Uterus (tissue), 3 donors: ENCODE measurements at regions not wholly inside any gene's neighbourhood (a gene's known extent, or its start where the extent isn't known, plus 50 kb on each side); places are given as distances from the start of the nearest gene placed in this dataset.
"Not testable (repeated sequence)": the region's sequence is repeated elsewhere in the genome, so short reads cannot be mapped to it uniquely, and the experiment has no call there.

Experiments
- DNase-seq, 2 donors: peaks; one replicate each; pipeline ENCODE4 v3.0.0-alpha.2; 2019 to 2020
- H3K27ac ChIP-seq, 2 donors: fragments of 200-600 bp; sonication (generic); 1 replicate in 1 of 2; 2 replicates in 1 of 2; pipeline ENCODE4 v1.5.1; 2016 to 2018
- H3K27me3 ChIP-seq, 2 donors: fragments of 200-600 bp; sonication (generic); one replicate each; pipeline ENCODE4 v1.5.1; 2018 to 2019; ENCODE audit warnings: control low read depth in 1 of 2
- H3K36me3 ChIP-seq, 2 donors: fragments of 200-600 bp; sonication (generic); one replicate each; pipeline ENCODE4 v1.5.1; 2019; ENCODE audit warnings: control low read depth in 1 of 2
- H3K4me1 ChIP-seq, 2 donors: fragments of 200-600 bp; sonication (generic); one replicate each; pipeline ENCODE4 v1.5.1; 2018 to 2019; ENCODE audit warnings: control low read depth in 1 of 2
- H3K4me3 ChIP-seq, 2 donors: fragments of 200-600 bp; sonication (generic); 1 replicate in 1 of 2; 2 replicates in 1 of 2; pipeline ENCODE4 v1.5.1; 2018 to 2019; ENCODE audit warnings: mild to moderate bottlenecking in 1 of 2
- H3K9me3 ChIP-seq, 2 donors: fragments of 200-600 bp; sonication (generic); one replicate each; pipeline ENCODE4 v1.5.1; 2019; ENCODE audit warnings: control low read depth in 1 of 2
- CTCF ChIP-seq, 4 experiments: fragments of 200-600 bp in 2 of 4; fragments of 450-650 bp in 2 of 4; sonication (generic) in 2 of 4; IDR thresholded peaks; one replicate each; pipeline ENCODE4 v1.5.1; 2016 to 2019; ENCODE audit warnings: antibody characterized with exemption in 4 of 4, mild to moderate bottlenecking in 2 of 4, moderate library complexity in 1 of 4
- POLR2A ChIP-seq, 2 donors: fragments of 450-650 bp; IDR thresholded peaks; one replicate each; pipeline ENCODE4 v1.6.1; 2016; ENCODE audit warnings: antibody characterized with exemption in 2 of 2, mild to moderate bottlenecking in 1 of 2, moderate library complexity in 1 of 2
- intact Hi-C: fragments of 100-400 bp; cut with DNase I; formaldehyde crosslinking; loops from one replicate; pipeline ENCODE4 v1.15.1; 2023; ENCODE audit warnings: low total_unique reads
- donor health status: DM: yes; HTN: yes; CAD: no.

GRCh38 chr12:20099395-20100183 is 268.7 kb upstream of the PDE3A start:
- no peak overlapping the region for H3K27ac ChIP-seq
- H3K4me1 ChIP-seq, result no peaks in the 10 kb centered on the region
- intact Hi-C loops, result no loop called here
- H3K4me3 ChIP-seq, result no peak overlapping the region
- no peak for DNase-seq
- no peaks in the 10 kb centered on the region for H3K9me3 ChIP-seq
- no peaks in the 10 kb centered on the region for H3K27me3 ChIP-seq
- TF ChIP-seq POLR2A (IDR thresholded peaks at IDR 0.05), result no peak
- no peak for TF ChIP-seq CTCF (IDR thresholded peaks at IDR 0.05)
- H3K36me3 ChIP-seq, result no peaks in the 10 kb centered on the region

GRCh38 chr12:20101046-20101445 is 267.3 kb upstream of the PDE3A start:
- no peak for TF ChIP-seq POLR2A (IDR thresholded peaks at IDR 0.05)
- TF ChIP-seq CTCF (IDR thresholded peaks at IDR 0.05), result no peak
- Histone ChIP-seq H3K36me3 (no peaks in the 10 kb centered on the region), H3K9me3 (no peaks in the 10 kb centered on the region), H3K4me1 (no peaks in the 10 kb centered on the region), H3K4me3 (no peak overlapping the region), H3K27me3 (no peaks in the 10 kb centered on the region), H3K27ac (no peak overlapping the region)
- no peak for DNase-seq
- intact Hi-C loops, result no loop called here

DNA sequence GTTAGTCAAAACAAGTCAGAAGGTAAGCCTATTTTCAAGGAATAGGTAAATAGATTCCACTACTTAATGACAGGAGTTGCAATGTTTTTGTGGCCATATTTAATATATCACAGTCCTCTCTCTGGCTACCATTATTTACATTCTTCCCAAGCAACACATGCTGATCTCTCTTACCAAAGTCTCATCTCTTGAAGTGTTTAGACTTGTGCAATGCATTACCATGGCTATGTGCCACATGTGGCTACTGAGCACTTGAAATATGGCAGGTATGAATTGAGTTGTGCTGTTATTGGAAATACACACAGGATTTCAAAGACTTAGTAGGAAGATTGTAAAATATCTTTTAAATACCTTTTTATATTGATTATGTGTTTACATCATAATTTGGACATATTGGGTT is 262.4 kb upstream of the PDE3A start:
- Histone ChIP-seq H3K27ac (no peak overlapping the region), H3K9me3 (no peaks in the 10 kb centered on the region), H3K36me3 (no peaks in the 10 kb centered on the region), H3K4me1 (no peaks in the 10 kb centered on the region), H3K27me3 (no peaks in the 10 kb centered on the region), H3K4me3 (no peak overlapping the region)
- intact Hi-C loops, result no loop called here
- no peak for DNase-seq
- TF ChIP-seq POLR2A (IDR thresholded peaks at IDR 0.05), result no peak
- TF ChIP-seq CTCF (IDR thresholded peaks at IDR 0.05), result no peak

GRCh38 chr12:20109676-20110075 is 258.7 kb upstream of the PDE3A start:
- no peak overlapping the region for H3K27ac ChIP-seq
- no peaks in the 10 kb centered on the region for H3K9me3 ChIP-seq
- no peaks in the 10 kb centered on the region for H3K36me3 ChIP-seq
- intact Hi-C loops, result no loop called here
- H3K4me1 ChIP-seq, result no peaks in the 10 kb centered on the region
- no peaks in the 10 kb centered on the region for H3K27me3 ChIP-seq
- TF ChIP-seq POLR2A (IDR thresholded peaks at IDR 0.05) (no peak), CTCF (IDR thresholded peaks at IDR 0.05) (no peak)
- DNase-seq, result no peak
- no peak overlapping the region for H3K4me3 ChIP-seq

DNA sequence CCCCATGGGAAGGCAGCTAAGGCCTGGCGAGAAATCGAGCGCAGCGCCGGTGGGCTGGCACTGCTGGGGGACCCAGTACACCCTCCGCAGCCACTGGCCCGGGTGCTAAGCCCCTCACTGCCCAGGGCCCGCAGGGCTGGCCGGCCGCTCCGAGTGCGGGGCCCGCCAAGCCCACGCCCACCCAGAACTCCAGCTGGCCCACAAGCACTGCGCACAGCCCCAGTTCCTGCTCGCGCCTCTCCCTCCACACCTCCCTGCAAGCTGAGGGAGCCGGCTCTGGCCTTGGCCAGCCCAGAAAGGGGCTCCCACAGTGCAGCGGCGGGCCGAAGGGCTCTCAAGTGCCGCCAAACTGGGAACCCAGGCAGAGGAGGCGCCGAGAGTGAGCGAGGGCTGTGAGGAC is 253.0 kb upstream of the PDE3A start:
- not testable (repeated sequence) for H3K9me3 ChIP-seq, H3K4me3 ChIP-seq

More for the DNA sequence above, 253.0 kb upstream of the PDE3A start:
- DNase-seq, H3K27me3 ChIP-seq, H3K4me1 ChIP-seq, intact Hi-C loops, H3K27ac ChIP-seq, H3K36me3 ChIP-seq: not testable (repeated sequence)
